IMR-90 (cell line): ENCODE measurements at regions not wholly inside any gene's neighbourhood (a gene's known extent, or its start where the extent isn't known, plus 50 kb on each side); places are given as distances from the start of the nearest gene placed in this dataset.

Source experiments
- ATAC-seq: fragments of 200-7000 bp; cut with Tn5 transposase; 2 replicates; pipeline ENCODE4 v1.9.1; 2020; ENCODE audit warnings: low read depth, mild to moderate bottlenecking, moderate library complexity
- BruUV-seq: library from RNA; stranded (reverse); fragments of 400-500 nt; replicated peaks from 2 replicates; lab custom pipeline; 2021; lab: Mats Ljungman, UMichigan
- CTCF ChIA-PET: fragments of 300-600 bp; formaldehyde crosslinking; extraction: SDS; loops from one replicate; lab custom pipeline; 2021; ENCODE audit warnings: antibody characterized with exemption; lab: Yijun Ruan, JAX
- POLR2A ChIA-PET: fragments of 300-600 bp; sonication (Branson Sonifier 250); formaldehyde crosslinking; loops from one replicate; lab custom pipeline; 2022; ENCODE audit warnings: antibody characterized with exemption; ENCODE audit not compliant: unreplicated experiment; lab: Charles Lee
- DNase-seq: peaks from one replicate; pipeline ENCODE4 v3.0.0; 2013
- H2AFZ ChIP-seq: replicated peaks from 2 replicates; pipeline ENCODE3; 2013; ENCODE audit warnings: low read length, mild to moderate bottlenecking; ENCODE audit not compliant: poor library complexity
- H2AK5ac ChIP-seq: 2 replicates; pipeline ENCODE4 v1.6.1; 2013; ENCODE audit warnings: low read depth, low read length, inconsistent platforms
- H2AK9ac ChIP-seq: replicated peaks from 2 replicates; pipeline ENCODE3; 2013; ENCODE audit warnings: mild to moderate bottlenecking, low read depth, low read length, moderate library complexity; ENCODE audit not compliant: poor library complexity
- H2BK120ac ChIP-seq: 2 replicates; pipeline ENCODE4 v1.6.1; 2013; ENCODE audit warnings: low read depth, low read length, inconsistent platforms
- H2BK15ac ChIP-seq: 3 replicates; pipeline ENCODE4 v1.6.1; 2013; ENCODE audit warnings: low read depth, low read length, inconsistent platforms
- H2BK20ac ChIP-seq: 2 replicates; pipeline ENCODE4 v1.6.1; 2013; ENCODE audit warnings: low read depth, mild to moderate bottlenecking, inconsistent platforms, low read length, moderate library complexity
- H2BK5ac ChIP-seq: 2 replicates; pipeline ENCODE4 v1.6.1; 2013; ENCODE audit warnings: mild to moderate bottlenecking, low read depth, low read length, inconsistent platforms; ENCODE audit not compliant: poor library complexity, severe bottlenecking
- H3K14ac ChIP-seq: replicated peaks from 2 replicates; pipeline ENCODE4 v1.6.1; 2013; ENCODE audit warnings: low read depth, low read length, inconsistent platforms
- H3K18ac ChIP-seq: 2 replicates; pipeline ENCODE4 v1.6.1; 2013; ENCODE audit warnings: low read depth, low read length, control low read depth
- H3K23ac ChIP-seq: 2 replicates; pipeline ENCODE4 v1.6.1; 2013; ENCODE audit warnings: low read depth, low read length, inconsistent platforms
- H3K27ac ChIP-seq: 2 replicates; pipeline ENCODE4 v1.5.1; 2013; ENCODE audit warnings: mild to moderate bottlenecking, control low read depth, low read length; ENCODE audit not compliant: insufficient read depth
- H3K27me3 ChIP-seq: 2 replicates; pipeline ENCODE4 v1.6.1; 2013; ENCODE audit warnings: low read length; ENCODE audit not compliant: control insufficient read depth, insufficient read depth
- H3K36me3 ChIP-seq: 2 replicates; pipeline ENCODE4 v1.6.1; 2013; ENCODE audit warnings: low read length, mixed read lengths; ENCODE audit not compliant: control insufficient read depth, insufficient read depth
- H3K4ac ChIP-seq: 2 replicates; pipeline ENCODE4 v1.6.1; 2013; ENCODE audit warnings: low read depth, low read length, inconsistent platforms
- H3K4me1 ChIP-seq: 2 replicates; pipeline ENCODE4 v1.6.1; 2013; ENCODE audit warnings: low read length, mixed read lengths; ENCODE audit not compliant: control insufficient read depth, insufficient read depth
- H3K4me2 ChIP-seq: 2 replicates; pipeline ENCODE4 v1.6.1; 2013; ENCODE audit warnings: low read depth, mild to moderate bottlenecking, control low read depth, low read length, moderate library complexity
- H3K4me3 ChIP-seq: 2 replicates; pipeline ENCODE4 v1.5.1; 2013; ENCODE audit warnings: low read depth, mild to moderate bottlenecking, control low read depth, low read length, moderate library complexity; ENCODE audit not compliant: insufficient read depth
- H3K56ac ChIP-seq: 2 replicates; pipeline ENCODE4 v1.6.1; 2013; ENCODE audit warnings: low read length, inconsistent platforms; ENCODE audit not compliant: insufficient read depth; ENCODE audit errors: extremely low read depth
- H3K79me1 ChIP-seq, 2 experiments: 2 replicates each; pipeline ENCODE4 v1.6.1; 2013; ENCODE audit warnings: low read length in 2 of 2, inconsistent platforms in 1 of 2, low read depth in 1 of 2
- H3K9ac ChIP-seq: 2 replicates; pipeline ENCODE4 v1.6.1; 2013; ENCODE audit warnings: low read depth, low read length, control low read depth
- H3K9me1 ChIP-seq: 2 replicates; pipeline ENCODE4 v1.6.1; 2013; ENCODE audit warnings: low read length, inconsistent platforms; ENCODE audit not compliant: insufficient read depth
- H3K9me3 ChIP-seq: 2 replicates; pipeline ENCODE4 v1.6.1; 2013; ENCODE audit warnings: low read length; ENCODE audit not compliant: control insufficient read depth, insufficient read depth
- H4K20me1 ChIP-seq: 2 replicates; pipeline ENCODE4 v1.6.1; 2013; ENCODE audit warnings: low read length, inconsistent platforms; ENCODE audit not compliant: insufficient read depth
- H4K5ac ChIP-seq: 2 replicates; pipeline ENCODE4 v1.6.1; 2013; ENCODE audit warnings: mild to moderate bottlenecking, low read depth, low read length, control low read depth
- H4K8ac ChIP-seq, 2 experiments: 2 replicates each; pipeline ENCODE4 v1.6.1; 2013; ENCODE audit warnings: low read depth in 2 of 2, low read length in 2 of 2, control low read depth in 1 of 2, inconsistent platforms in 1 of 2
- H4K91ac ChIP-seq: 2 replicates; pipeline ENCODE4 v1.6.1; 2013; ENCODE audit warnings: low read depth, low read length, inconsistent platforms; ENCODE audit not compliant: insufficient read depth
- BHLHE40 ChIP-seq: fragments of 150-350 bp; IDR thresholded peaks from 2 replicates; pipeline ENCODE4 v1.6.1; 2016; ENCODE audit warnings: mild to moderate bottlenecking, low read depth, low read length
- CEBPB ChIP-seq: IDR thresholded peaks from 2 replicates; pipeline ENCODE4 v1.6.1; 2012; ENCODE audit warnings: low read depth, low read length, improper control_type of control experiment
- FOS ChIP-seq: fragments of 150-350 bp; IDR thresholded peaks from 2 replicates; pipeline ENCODE4 v1.6.1; 2016; ENCODE audit warnings: low read depth, low read length
- MAFK ChIP-seq: IDR thresholded peaks from 2 replicates; pipeline ENCODE4 v1.6.1; 2012; ENCODE audit warnings: low read depth, low read length, improper control_type of control experiment
- NFE2L2 ChIP-seq: fragments of 150-350 bp; IDR thresholded peaks from 2 replicates; pipeline ENCODE4 v1.6.1; 2016; ENCODE audit warnings: low read depth, mild to moderate bottlenecking, low read length
- POLR2A ChIP-seq: IDR thresholded peaks from 2 replicates; pipeline ENCODE4 v1.6.1; 2012; ENCODE audit warnings: mild to moderate bottlenecking, low read depth, low read length
- RAD21 ChIP-seq: IDR thresholded peaks from 2 replicates; pipeline ENCODE4 v1.6.1; 2012; ENCODE audit warnings: low read length, improper control_type of control experiment
- RFX5 ChIP-seq: IDR thresholded peaks from 2 replicates; pipeline ENCODE4 v1.8.0; 2012; ENCODE audit warnings: low read depth, mild to moderate bottlenecking, low read length, moderate library complexity
- SMC3 ChIP-seq: fragments of 150-350 bp; IDR thresholded peaks from 2 replicates; pipeline ENCODE4 v1.6.1; 2016; ENCODE audit warnings: low read depth, mild to moderate bottlenecking, antibody characterized with exemption, low read length, moderate library complexity
- WGBS, 2 experiments: methylation state at CpG; one replicate each; pipeline versions ENCODE4 v1.1.5 to v1.1.7; 2013; ENCODE audit warnings: missing lambda C conversion rate in 2 of 2; ENCODE audit not compliant: insufficient read length in 1 of 2; ENCODE audit errors: extremely low coverage in 2 of 2; 5-methylcytosine and 5-hydroxymethylcytosine counted together
- dilution Hi-C: fragments of 300-500 bp; cut with HindIII; formaldehyde crosslinking; loops from one replicate; pipeline ENCODE4 v1.14.3; 2018; ENCODE audit warnings: low sequenced_read_pairs; ENCODE audit not compliant: unreplicated experiment
- in situ Hi-C: fragments of 300-500 bp; cut with MboI; formaldehyde crosslinking; loops from 3 replicates; pipeline ENCODE4 v1.14.3; 2019; ENCODE audit warnings: low sequenced_read_pairs, inconsistent platforms, mixed read lengths
- intact Hi-C: fragments of 100-400 bp; cut with micrococcal nuclease; formaldehyde crosslinking; loops from 2 replicates; pipeline ENCODE4 v1.10.0; 2022
- TF ChIP-seq, protein P1 (sequence below): conservative IDR thresholded peaks from 2 replicates; pipeline ENCODE4 v1.5.1; 2012; ENCODE audit warnings: mild to moderate bottlenecking, low read depth, low read length, improper control_type of control experiment

DNA sequence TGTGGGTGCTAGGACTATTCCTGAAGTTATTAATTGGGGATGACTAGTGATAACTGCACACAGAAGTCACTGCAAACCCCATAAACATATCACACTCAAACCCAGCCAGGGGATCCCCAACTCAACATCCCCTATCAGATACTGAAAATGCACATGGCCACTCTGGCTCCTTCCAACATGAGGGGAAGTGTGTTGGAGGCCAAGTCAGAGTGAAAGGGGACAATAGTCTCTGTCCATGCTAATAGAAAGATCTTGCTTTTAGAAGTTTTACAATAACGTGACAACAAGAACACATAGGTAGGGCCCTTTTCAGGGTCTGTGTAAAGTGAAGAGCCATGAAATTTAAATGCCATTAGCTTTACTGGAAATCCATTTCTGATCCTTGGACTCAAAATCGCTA, 98.8 kb upstream of the SEMA6A start:
- H3K18ac ChIP-seq: no peak overlapping the region
- no peaks in the 10 kb centered on the region for H3K27me3 ChIP-seq
- no peaks in the 10 kb centered on the region for H3K9me1 ChIP-seq
- H4K5ac ChIP-seq: no peak overlapping the region
- H2BK20ac ChIP-seq: no peak overlapping the region
- H3K9me3 ChIP-seq: 0 out of 2 replicates have a peak, but pooled peaks cover 1% of the 10 kb centered on the region
- H3K79me1 ChIP-seq: no peaks in the 10 kb centered on the region
- ATAC-seq (no peak), DNase-seq (no peak)
- H3K36me3 ChIP-seq: no peaks in the 10 kb centered on the region
- no peak overlapping the region for H3K4me2 ChIP-seq
- no peak overlapping the region for H2BK5ac ChIP-seq
- no peak overlapping the region for H3K14ac ChIP-seq
- POLR2A ChIA-PET: no interaction called here
- H3K56ac ChIP-seq: no peak overlapping the region
- no peak for TF ChIP-seq RFX5
- TF ChIP-seq CEBPB: no peak
- TF ChIP-seq POLR2A: no peak
- TF ChIP-seq, protein P1, sequence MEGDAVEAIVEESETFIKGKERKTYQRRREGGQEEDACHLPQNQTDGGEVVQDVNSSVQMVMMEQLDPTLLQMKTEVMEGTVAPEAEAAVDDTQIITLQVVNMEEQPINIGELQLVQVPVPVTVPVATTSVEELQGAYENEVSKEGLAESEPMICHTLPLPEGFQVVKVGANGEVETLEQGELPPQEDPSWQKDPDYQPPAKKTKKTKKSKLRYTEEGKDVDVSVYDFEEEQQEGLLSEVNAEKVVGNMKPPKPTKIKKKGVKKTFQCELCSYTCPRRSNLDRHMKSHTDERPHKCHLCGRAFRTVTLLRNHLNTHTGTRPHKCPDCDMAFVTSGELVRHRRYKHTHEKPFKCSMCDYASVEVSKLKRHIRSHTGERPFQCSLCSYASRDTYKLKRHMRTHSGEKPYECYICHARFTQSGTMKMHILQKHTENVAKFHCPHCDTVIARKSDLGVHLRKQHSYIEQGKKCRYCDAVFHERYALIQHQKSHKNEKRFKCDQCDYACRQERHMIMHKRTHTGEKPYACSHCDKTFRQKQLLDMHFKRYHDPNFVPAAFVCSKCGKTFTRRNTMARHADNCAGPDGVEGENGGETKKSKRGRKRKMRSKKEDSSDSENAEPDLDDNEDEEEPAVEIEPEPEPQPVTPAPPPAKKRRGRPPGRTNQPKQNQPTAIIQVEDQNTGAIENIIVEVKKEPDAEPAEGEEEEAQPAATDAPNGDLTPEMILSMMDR: no peak
- TF ChIP-seq FOS: no peak
- no peak for TF ChIP-seq RAD21
- no peak for TF ChIP-seq MAFK
- no peak for TF ChIP-seq SMC3
- no peak for TF ChIP-seq BHLHE40
- no peak for TF ChIP-seq NFE2L2
- no peak overlapping the region for H3K9ac ChIP-seq
- in situ Hi-C loops (no loop called here), dilution Hi-C loops (no loop called here), intact Hi-C loops (no loop called here)
- H2AK9ac ChIP-seq: no peak overlapping the region
- no peak overlapping the region for H2AK5ac ChIP-seq
- no peaks in the 10 kb centered on the region for H3K4me1 ChIP-seq
- CTCF ChIA-PET: no interaction called here
- no peak overlapping the region for H3K4me3 ChIP-seq
- no peak overlapping the region for H3K4ac ChIP-seq
- 70% methylated on average over 1 of the region's 2 CpGs; no CpG with 5 or more reads in 1 of the 2 experiments for WGBS, 2 experiments
- H4K91ac ChIP-seq: no peak overlapping the region
- no peak overlapping the region for H3K27ac ChIP-seq
- H2BK15ac ChIP-seq: no peak overlapping the region
- no peaks in the 10 kb centered on the region for H4K20me1 ChIP-seq
- H2BK120ac ChIP-seq: no peak overlapping the region
- H2AFZ ChIP-seq: no peak overlapping the region
- H4K8ac ChIP-seq: no peak overlapping the region
- BruUV-seq: no TSS peak
- no peak overlapping the region for H3K23ac ChIP-seq
